Parathyroid adenoma (tissue), 2 donors: ENCODE measurements at regions not wholly inside any gene's neighbourhood (a gene's known extent, or its start where the extent isn't known, plus 50 kb on each side); places are given as distances from the start of the nearest gene placed in this dataset.

Source experiments
- H2AFZ ChIP-seq: fragments of 300-600 bp; sonication (generic); one replicate; pipeline ENCODE4 v1.7.0; 2017; ENCODE audit warnings: antibody characterized with exemption, mild to moderate bottlenecking
- H3K27ac ChIP-seq: fragments of 300-600 bp; sonication (generic); one replicate; pipeline ENCODE4 v1.7.0; 2017
- H3K27me3 ChIP-seq: fragments of 300-600 bp; sonication (generic); one replicate; pipeline ENCODE4 v1.7.0; 2017; ENCODE audit warnings: low read length; ENCODE audit not compliant: control insufficient read depth, insufficient read depth
- H3K36me3 ChIP-seq: fragments of 300-600 bp; sonication (generic); one replicate; pipeline ENCODE4 v1.7.0; 2017; ENCODE audit warnings: low read length; ENCODE audit not compliant: control insufficient read depth, insufficient read depth
- H3K4me1 ChIP-seq: fragments of 300-600 bp; sonication (generic); one replicate; pipeline ENCODE4 v1.7.0; 2017; ENCODE audit warnings: control low read depth
- H3K4me2 ChIP-seq: fragments of 300-600 bp; sonication (generic); one replicate; pipeline ENCODE4 v1.7.0; 2017; ENCODE audit warnings: low read length
- H3K4me3 ChIP-seq: fragments of 300-600 bp; sonication (generic); one replicate; pipeline ENCODE4 v1.7.0; 2017; ENCODE audit warnings: low read depth, low read length
- H3K79me2 ChIP-seq: fragments of 300-600 bp; sonication (generic); one replicate; pipeline ENCODE4 v1.7.0; 2017; ENCODE audit warnings: control low read depth
- H3K9ac ChIP-seq: fragments of 300-600 bp; sonication (generic); one replicate; pipeline ENCODE4 v1.7.0; 2017; ENCODE audit warnings: mild to moderate bottlenecking
- H3K9me3 ChIP-seq: fragments of 300-600 bp; sonication (generic); one replicate; pipeline ENCODE4 v1.7.0; 2017; ENCODE audit warnings: low read length; ENCODE audit not compliant: control insufficient read depth
- CTCF ChIP-seq: fragments of 300-600 bp; sonication (generic); IDR thresholded peaks from one replicate; pipeline ENCODE4 v1.7.0; 2017; ENCODE audit warnings: antibody characterized with exemption, mild to moderate bottlenecking
- donor health status: primary hyperparathyroidism.

GRCh38 chr22:49589811-49590210 lies 237.9 kb downstream of the BRD1 start:
- Histone ChIP-seq H3K79me2 (no peaks in the 10 kb centered on the region), H3K27me3 (no peaks in the 10 kb centered on the region), H3K4me1 (no peaks in the 10 kb centered on the region), H2AFZ (no peak overlapping the region), H3K4me3 (no peak overlapping the region), H3K27ac (no peak overlapping the region), H3K9ac (no peak overlapping the region), H3K36me3 (no peaks in the 10 kb centered on the region), H3K4me2 (no peak overlapping the region), H3K9me3 (no peaks in the 10 kb centered on the region)
- no peak for TF ChIP-seq CTCF

- H3K9me3 ChIP-seq = no peaks in the 10 kb centered on the region
- no peak overlapping the region for H3K27ac ChIP-seq
- TF ChIP-seq CTCF = no peak
- H2AFZ ChIP-seq = no peak overlapping the region
- no peaks in the 10 kb centered on the region for H3K79me2 ChIP-seq
- no peak overlapping the region for H3K9ac ChIP-seq
- no peaks in the 10 kb centered on the region for H3K27me3 ChIP-seq
- H3K4me3 ChIP-seq = no peak overlapping the region
- H3K4me2 ChIP-seq = no peak overlapping the region
- no peaks in the 10 kb centered on the region for H3K4me1 ChIP-seq
- H3K36me3 ChIP-seq = no peaks in the 10 kb centered on the region
These were observed 238.4 kb downstream of the BRD1 start for GRCh38 chr22:49589301-49589700.

- no peaks in the 10 kb centered on the region for H3K36me3 ChIP-seq
- no peak for TF ChIP-seq CTCF
- no peak overlapping the region for H3K27ac ChIP-seq
- H3K9me3 ChIP-seq = no peaks in the 10 kb centered on the region
- H3K4me3 ChIP-seq = no peak overlapping the region
- no peak overlapping the region for H3K9ac ChIP-seq
- H3K27me3 ChIP-seq = no peaks in the 10 kb centered on the region
- no peaks in the 10 kb centered on the region for H3K79me2 ChIP-seq
- H3K4me1 ChIP-seq = no peaks in the 10 kb centered on the region
- H3K4me2 ChIP-seq = no peak overlapping the region
- H2AFZ ChIP-seq = no peak overlapping the region
These were observed 238.9 kb downstream of the BRD1 start for GRCh38 chr22:49588739-49589138.

GRCh38 chr22:49587987-49588386 lies 239.7 kb downstream of the BRD1 start:
- H3K9ac ChIP-seq = no peak overlapping the region
- H3K4me3 ChIP-seq = no peak overlapping the region
- no peaks in the 10 kb centered on the region for H3K79me2 ChIP-seq
- H3K9me3 ChIP-seq = no peaks in the 10 kb centered on the region
- H3K27me3 ChIP-seq = no peaks in the 10 kb centered on the region
- no peak overlapping the region for H2AFZ ChIP-seq
- no peak overlapping the region for H3K27ac ChIP-seq
- no peak for TF ChIP-seq CTCF
- no peaks in the 10 kb centered on the region for H3K4me1 ChIP-seq
- H3K36me3 ChIP-seq = no peaks in the 10 kb centered on the region
- no peak overlapping the region for H3K4me2 ChIP-seq

GRCh38 chr22:49587421-49587820 lies 240.3 kb downstream of the BRD1 start:
- TF ChIP-seq CTCF = no peak
- H3K36me3 ChIP-seq = no peaks in the 10 kb centered on the region
- no peaks in the 10 kb centered on the region for H3K9me3 ChIP-seq
- no peaks in the 10 kb centered on the region for H3K27me3 ChIP-seq
- no peaks in the 10 kb centered on the region for H3K4me1 ChIP-seq
- H3K4me3 ChIP-seq = no peak overlapping the region
- no peak overlapping the region for H3K4me2 ChIP-seq
- H3K9ac ChIP-seq = no peak overlapping the region
- H2AFZ ChIP-seq = no peak overlapping the region
- no peaks in the 10 kb centered on the region for H3K79me2 ChIP-seq
- no peak overlapping the region for H3K27ac ChIP-seq
